ENCODE measurements at regions not wholly inside any gene's neighbourhood (a gene's known extent, or its start where the extent isn't known, plus 50 kb on each side); places are given as distances from the start of the nearest gene placed in this dataset.
"Not testable (repeated sequence)": the region's sequence is repeated elsewhere in the genome, so short reads cannot be mapped to it uniquely, and the experiment has no call there.

DNA sequence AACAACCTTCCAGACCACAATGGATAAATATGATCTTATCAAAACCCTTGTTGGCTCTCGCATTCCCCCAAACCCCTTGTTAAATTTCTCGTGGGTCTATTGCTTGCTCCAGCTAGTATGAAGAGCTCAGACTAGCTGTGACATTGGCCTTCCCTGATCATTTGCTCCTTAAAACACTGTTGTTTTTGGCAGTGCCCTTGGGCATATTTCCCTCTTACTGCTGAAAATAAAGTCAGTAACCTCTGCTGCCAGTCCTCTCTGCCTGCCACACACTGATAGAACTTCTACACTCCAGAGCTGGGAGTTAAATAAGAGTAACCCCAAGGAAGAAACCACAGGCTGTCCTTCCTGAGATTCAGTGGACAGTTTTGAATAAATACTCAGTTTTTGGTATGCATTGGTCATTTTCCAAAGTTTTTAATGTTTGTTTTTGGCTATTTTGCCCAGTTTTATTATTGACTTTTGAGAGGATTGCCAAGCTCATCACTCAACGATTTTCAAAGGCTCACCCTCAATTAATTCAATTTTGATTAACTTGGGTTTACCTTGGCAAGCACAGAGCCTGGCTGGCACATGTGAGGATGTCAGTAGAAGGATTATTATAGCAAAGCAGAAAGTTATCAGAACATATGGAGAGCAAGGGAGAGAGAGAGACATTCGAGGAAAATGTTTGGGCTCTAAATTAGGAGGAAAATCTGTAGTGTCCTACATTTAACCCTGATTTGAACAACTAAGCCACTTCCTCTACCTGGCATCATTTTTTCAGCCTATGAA, 84.3 kb upstream of the SYN3 start:
- TF ChIP-seq, protein P1, sequence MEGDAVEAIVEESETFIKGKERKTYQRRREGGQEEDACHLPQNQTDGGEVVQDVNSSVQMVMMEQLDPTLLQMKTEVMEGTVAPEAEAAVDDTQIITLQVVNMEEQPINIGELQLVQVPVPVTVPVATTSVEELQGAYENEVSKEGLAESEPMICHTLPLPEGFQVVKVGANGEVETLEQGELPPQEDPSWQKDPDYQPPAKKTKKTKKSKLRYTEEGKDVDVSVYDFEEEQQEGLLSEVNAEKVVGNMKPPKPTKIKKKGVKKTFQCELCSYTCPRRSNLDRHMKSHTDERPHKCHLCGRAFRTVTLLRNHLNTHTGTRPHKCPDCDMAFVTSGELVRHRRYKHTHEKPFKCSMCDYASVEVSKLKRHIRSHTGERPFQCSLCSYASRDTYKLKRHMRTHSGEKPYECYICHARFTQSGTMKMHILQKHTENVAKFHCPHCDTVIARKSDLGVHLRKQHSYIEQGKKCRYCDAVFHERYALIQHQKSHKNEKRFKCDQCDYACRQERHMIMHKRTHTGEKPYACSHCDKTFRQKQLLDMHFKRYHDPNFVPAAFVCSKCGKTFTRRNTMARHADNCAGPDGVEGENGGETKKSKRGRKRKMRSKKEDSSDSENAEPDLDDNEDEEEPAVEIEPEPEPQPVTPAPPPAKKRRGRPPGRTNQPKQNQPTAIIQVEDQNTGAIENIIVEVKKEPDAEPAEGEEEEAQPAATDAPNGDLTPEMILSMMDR (conservative IDR thresholded peaks at IDR 0.05; ENCODE audit: low read depth, low read length), result no peak

DNA sequence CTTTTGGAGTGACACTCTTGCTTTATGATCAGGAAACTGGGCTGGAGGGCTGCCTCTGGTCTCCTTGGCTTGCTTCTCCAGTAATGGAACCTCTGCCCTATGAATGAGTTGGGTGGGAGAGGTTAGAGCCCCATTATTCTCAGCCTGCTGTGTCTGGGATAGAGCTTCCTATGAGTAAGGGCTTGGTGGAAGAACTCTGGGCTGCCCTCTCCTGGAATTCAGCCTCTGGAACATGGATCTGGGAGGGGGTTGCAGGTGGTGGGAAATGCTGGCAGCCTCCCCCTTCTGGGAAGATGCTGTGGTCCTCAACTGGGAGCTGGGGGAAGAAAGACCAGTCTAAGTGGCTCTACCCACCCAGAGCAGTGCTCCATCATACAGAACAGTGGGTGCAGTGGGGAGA, 81.8 kb upstream of the SYN3 start:
- H3K4me3 ChIP-seq (ENCODE audit: low read depth, low read length), result no peak overlapping the region
- TF ChIP-seq, protein P1 (conservative IDR thresholded peaks at IDR 0.05; ENCODE audit: low read depth, low read length), result no peak
- no peak for DNase-seq (ENCODE audit: low read depth)

More for the DNA sequence above, 84.3 kb upstream of the SYN3 start:
- H3K4me3 ChIP-seq (ENCODE audit: low read depth, low read length), result no peak overlapping the region
- DNase-seq (ENCODE audit: low read depth), result no peak

DNA sequence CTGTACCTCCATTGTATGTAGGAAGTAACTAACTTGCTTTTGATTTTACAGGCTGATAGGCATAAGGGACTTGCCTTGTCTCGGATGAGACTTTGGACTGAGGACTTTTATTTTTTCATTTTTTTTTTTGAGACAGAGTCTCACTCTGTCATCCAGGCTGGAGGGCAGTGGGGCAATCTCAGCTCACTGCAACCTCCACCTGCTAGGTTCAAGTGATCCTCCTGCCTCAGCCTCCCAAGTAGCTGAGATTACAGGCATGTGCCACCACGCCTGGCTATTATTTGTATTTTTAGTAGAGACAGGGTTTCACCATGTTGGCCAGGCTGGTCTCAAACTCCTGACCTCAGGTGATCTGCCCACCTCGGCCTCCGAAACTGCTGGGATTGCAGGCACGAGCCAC, 80.2 kb upstream of the SYN3 start:
- DNase-seq (ENCODE audit: low read depth); H3K4me3 ChIP-seq (ENCODE audit: low read depth, low read length): not testable (repeated sequence)

DNA sequence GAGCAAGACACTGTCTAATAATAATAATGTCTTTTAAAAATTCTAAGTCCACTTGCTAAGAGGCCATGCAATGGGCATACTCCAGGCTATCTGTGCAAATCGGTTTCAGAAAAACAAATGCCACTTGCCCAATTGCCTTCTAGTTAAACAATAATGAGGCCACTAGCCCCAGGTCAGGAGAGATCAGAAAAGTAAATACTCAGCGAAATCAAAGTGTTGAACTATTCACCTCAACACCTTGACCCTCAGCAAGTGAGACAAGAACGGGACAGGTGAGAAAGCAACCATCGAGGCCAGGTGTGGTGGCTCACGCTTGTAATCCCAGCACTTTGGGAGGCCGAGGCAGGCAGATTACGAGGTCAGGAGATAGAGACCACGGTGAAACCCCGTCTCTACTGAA, 72.3 kb upstream of the SYN3 start:
- H3K4me3 ChIP-seq (ENCODE audit: low read depth, low read length), result no peak overlapping the region
- TF ChIP-seq, protein P1 (conservative IDR thresholded peaks at IDR 0.05; ENCODE audit: low read depth, low read length), result no peak
- no peak for DNase-seq (ENCODE audit: low read depth)

DNA sequence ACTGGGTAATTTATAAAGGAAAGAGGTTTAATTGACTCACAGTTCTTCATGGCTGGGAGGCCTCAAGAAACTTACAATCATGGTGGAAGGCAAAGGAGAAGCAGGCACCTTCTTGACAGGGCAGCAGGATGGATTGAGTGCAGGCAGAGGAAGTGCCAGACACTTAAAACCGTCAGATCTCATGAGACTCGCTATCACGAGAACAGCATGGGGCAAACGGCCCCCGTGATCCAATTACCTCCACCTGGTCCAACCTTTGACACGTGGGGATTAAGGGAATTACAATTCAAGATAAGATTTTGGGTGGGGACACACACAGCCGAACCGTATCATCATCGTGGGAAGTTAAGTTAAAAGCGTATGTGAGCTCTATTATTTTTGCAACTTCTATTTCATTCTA, 71.4 kb upstream of the SYN3 start:
- no peak for DNase-seq (ENCODE audit: low read depth)

DNA sequence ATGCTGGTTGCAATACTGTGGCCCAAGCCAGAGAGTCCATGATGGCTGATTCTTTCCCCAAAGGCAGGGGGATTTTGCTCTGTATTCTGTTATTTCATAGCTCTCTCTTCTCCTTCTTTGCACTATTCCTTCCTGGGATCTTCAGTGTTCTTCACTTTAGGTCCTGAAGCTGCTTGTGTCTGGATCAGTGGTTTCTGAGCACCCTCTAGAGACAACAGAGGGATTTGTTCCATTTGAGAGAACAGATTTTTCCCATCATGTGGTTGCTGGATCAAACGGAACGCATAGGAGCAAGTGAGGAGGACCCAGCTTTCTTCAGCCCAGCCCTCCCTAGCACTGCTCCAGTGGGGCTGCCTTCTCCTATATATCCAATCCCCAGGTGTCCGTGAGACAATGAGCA, 68.7 kb upstream of the SYN3 start:
- no peak overlapping the region for H3K4me3 ChIP-seq (ENCODE audit: low read depth, low read length)
- TF ChIP-seq, protein P1 (conservative IDR thresholded peaks at IDR 0.05; ENCODE audit: low read depth, low read length), result peak; percentile 52
- DNase-seq (ENCODE audit: low read depth), result no peak

More for the DNA sequence above, 71.4 kb upstream of the SYN3 start:
- TF ChIP-seq, protein P1 (conservative IDR thresholded peaks at IDR 0.05; ENCODE audit: low read depth, low read length), result no peak
- no peak overlapping the region for H3K4me3 ChIP-seq (ENCODE audit: low read depth, low read length)

DNA sequence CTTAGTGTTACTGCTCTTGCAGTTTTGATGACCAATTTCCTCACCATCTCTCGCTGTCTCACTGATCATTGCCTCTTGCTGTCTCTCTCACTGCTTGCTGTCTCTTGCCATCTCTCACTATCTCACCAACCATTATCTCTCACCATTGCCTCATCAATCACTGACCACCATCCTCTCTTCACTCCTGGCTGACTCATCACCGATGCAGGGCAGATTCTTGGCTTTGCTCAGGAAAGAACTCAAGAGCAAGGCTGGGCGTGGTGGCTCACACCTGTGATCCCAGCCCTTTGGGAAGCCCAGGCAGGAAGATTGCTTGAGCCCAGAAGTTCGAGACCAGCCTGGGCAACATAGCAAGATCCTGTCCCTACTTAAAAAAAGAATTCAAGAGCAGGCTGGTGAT, 66.3 kb upstream of the SYN3 start:
- DNase-seq (ENCODE audit: low read depth), result no peak
- no peak overlapping the region for H3K4me3 ChIP-seq (ENCODE audit: low read depth, low read length)
- TF ChIP-seq, protein P1 (conservative IDR thresholded peaks at IDR 0.05; ENCODE audit: low read depth, low read length), result no peak

DNA sequence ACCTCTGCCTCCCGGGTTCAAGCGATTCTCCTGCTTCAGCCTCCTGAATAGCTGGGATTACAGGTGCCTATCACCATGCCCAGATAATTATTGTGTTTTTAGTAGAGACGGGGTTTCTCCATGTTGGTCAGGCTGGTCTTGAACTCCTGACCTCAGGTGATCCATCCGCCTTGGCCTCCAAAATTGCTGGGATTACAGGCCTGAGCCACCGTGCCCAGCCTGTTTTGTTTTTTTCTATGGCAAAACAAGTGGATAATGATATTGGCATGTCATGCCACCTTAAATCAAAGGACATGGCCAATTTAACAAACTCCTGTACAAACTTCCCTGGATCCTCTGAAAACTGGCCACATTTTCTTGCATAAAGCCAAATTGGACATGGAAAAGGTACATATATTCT, 64.3 kb upstream of the SYN3 start:
- H3K4me3 ChIP-seq (ENCODE audit: low read depth, low read length); DNase-seq (ENCODE audit: low read depth): not testable (repeated sequence)
